MM.1S (cell line): ENCODE measurements at regions not wholly inside any gene's neighbourhood (a gene's known extent, or its start where the extent isn't known, plus 50 kb on each side); places are given as distances from the start of the nearest gene placed in this dataset.

Experiments
- DNase-seq: peaks from one replicate; pipeline ENCODE4 v3.0.0-alpha.2; 2015
- H2AFZ ChIP-seq: fragments of 300-600 bp; sonication (generic); 2 replicates; pipeline ENCODE4 v1.6.0; 2016; ENCODE audit warnings: antibody characterized with exemption, low read length
- H3F3A ChIP-seq: fragments of 300-600 bp; sonication (generic); 2 replicates; pipeline ENCODE4 v1.6.1; 2016; ENCODE audit warnings: mild to moderate bottlenecking, antibody characterized with exemption, low read length, moderate library complexity, mixed read lengths; ENCODE audit not compliant: insufficient read depth
- H3K27ac ChIP-seq: fragments of 300-600 bp; sonication (generic); 2 replicates; pipeline ENCODE4 v1.5.1; 2016; ENCODE audit warnings: mild to moderate bottlenecking, low read length
- H3K27me3 ChIP-seq: fragments of 300-600 bp; sonication (generic); replicated peaks from 2 replicates; pipeline ENCODE4 v1.6.0; 2016; ENCODE audit warnings: low read length; ENCODE audit not compliant: insufficient read depth
- H3K36me3 ChIP-seq: fragments of 300-600 bp; sonication (generic); replicated peaks from 2 replicates; pipeline ENCODE4 v1.6.1; 2016; ENCODE audit warnings: mild to moderate bottlenecking, low read length, mixed read lengths; ENCODE audit not compliant: insufficient read depth
- H3K4me1 ChIP-seq: fragments of 300-600 bp; sonication (generic); 2 replicates; pipeline ENCODE4 v1.6.1; 2016; ENCODE audit warnings: low read length, mixed read lengths
- H3K4me2 ChIP-seq: fragments of 300-600 bp; sonication (generic); 2 replicates; pipeline ENCODE4 v1.6.0; 2016; ENCODE audit warnings: low read depth, low read length
- H3K4me3 ChIP-seq: fragments of 300-600 bp; sonication (generic); 2 replicates; pipeline ENCODE4 v1.5.1; 2016; ENCODE audit warnings: low read length, mixed read lengths
- H3K79me2 ChIP-seq: fragments of 300-600 bp; sonication (generic); 2 replicates; pipeline ENCODE4 v1.6.1; 2016; ENCODE audit warnings: mixed run types, low read length, mixed read lengths
- H3K9ac ChIP-seq: fragments of 300-600 bp; sonication (generic); 2 replicates; pipeline ENCODE4 v1.6.1; 2016; ENCODE audit warnings: low read length, mixed read lengths
- H3K9me2 ChIP-seq: fragments of 300-600 bp; sonication (generic); replicated peaks from 2 replicates; pipeline ENCODE4 v1.6.1; 2016; ENCODE audit warnings: mild to moderate bottlenecking, low read length, mixed read lengths; ENCODE audit not compliant: insufficient read depth
- H3K9me3 ChIP-seq: fragments of 300-600 bp; sonication (generic); replicated peaks from 2 replicates; pipeline ENCODE4 v1.6.1; 2016; ENCODE audit warnings: mild to moderate bottlenecking, low read length, mixed read lengths; ENCODE audit not compliant: insufficient read depth
- H4K20me1 ChIP-seq: fragments of 300-600 bp; sonication (generic); 2 replicates; pipeline ENCODE4 v1.6.1; 2016; ENCODE audit warnings: mild to moderate bottlenecking, low read length, moderate library complexity, mixed read lengths; ENCODE audit not compliant: insufficient read depth
- EZH2 ChIP-seq: fragments of 300-600 bp; sonication (generic); optimal IDR thresholded peaks from 2 replicates; pipeline ENCODE3; 2017; ENCODE audit warnings: low read depth, mild to moderate bottlenecking, antibody characterized with exemption, low read length, mixed read lengths
- EZH2phosphoT487 ChIP-seq: fragments of 300-600 bp; sonication (generic); IDR thresholded peaks from 2 replicates; pipeline ENCODE4 v1.6.1; 2018; ENCODE audit warnings: antibody characterized with exemption, low read length
- TF ChIP-seq, protein P1 (sequence below): fragments of 300-600 bp; sonication (generic); IDR thresholded peaks from 2 replicates; pipeline ENCODE4 v1.5.1; 2016; ENCODE audit warnings: antibody characterized with exemption, low read length, mixed read lengths

DNA sequence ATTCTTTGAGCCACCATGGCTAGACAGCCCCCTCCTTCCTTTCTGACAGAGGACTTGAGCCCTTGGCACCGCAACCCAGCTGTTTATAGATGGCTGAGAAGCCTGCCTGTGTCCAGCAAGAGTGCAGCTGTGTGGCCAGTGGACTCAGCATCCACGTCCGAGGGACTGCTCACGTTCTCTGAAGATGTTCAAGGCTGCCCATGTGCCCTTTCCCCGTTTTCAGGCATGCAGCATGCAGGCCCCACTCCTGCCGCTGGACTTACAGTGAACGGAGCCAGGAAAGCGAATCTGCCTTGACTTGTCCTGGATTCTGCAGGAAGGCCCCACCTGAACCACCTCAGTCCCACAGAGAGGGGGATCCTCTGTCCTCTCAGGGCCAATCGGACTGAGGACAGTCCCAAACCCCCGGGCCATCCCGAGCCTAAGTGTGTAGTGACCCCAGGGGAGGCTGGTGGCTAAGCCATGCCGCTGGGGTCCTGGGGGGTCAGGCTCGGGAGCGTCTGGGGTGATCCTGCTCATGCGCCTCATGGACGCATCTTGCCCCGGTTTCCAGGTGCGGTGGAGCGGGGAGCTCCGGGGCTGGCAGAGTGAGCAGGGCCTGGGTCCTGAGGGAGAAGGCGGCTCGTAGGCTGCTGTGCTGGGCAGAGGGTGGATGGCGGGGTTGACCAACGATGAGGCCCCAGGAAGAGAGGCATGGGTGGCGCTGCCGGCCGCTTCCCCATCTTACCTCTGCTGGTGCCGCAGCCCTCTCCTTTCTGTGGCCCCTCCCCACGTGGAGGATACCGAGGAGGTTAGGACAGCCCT lies 170.7 kb downstream of the CTTN start:
- no peaks in the 10 kb centered on the region for H3K9me2 ChIP-seq
- no peaks in the 10 kb centered on the region for H4K20me1 ChIP-seq
- H3F3A ChIP-seq: no peaks in the 10 kb centered on the region
- no peak overlapping the region for H3K27ac ChIP-seq
- no peaks in the 10 kb centered on the region for H3K4me1 ChIP-seq
- no peak overlapping the region for H3K4me3 ChIP-seq
- DNase-seq: no peak
- H3K9me3 ChIP-seq: no peaks in the 10 kb centered on the region
- H3K9ac ChIP-seq: no peak overlapping the region
- no peaks in the 10 kb centered on the region for H3K79me2 ChIP-seq
- H3K27me3 ChIP-seq: peaks cover 82% of the 10 kb centered on the region
- H2AFZ ChIP-seq: no peak overlapping the region
- no peak overlapping the region for H3K4me2 ChIP-seq
- no peaks in the 10 kb centered on the region for H3K36me3 ChIP-seq
- TF ChIP-seq, protein P1, sequence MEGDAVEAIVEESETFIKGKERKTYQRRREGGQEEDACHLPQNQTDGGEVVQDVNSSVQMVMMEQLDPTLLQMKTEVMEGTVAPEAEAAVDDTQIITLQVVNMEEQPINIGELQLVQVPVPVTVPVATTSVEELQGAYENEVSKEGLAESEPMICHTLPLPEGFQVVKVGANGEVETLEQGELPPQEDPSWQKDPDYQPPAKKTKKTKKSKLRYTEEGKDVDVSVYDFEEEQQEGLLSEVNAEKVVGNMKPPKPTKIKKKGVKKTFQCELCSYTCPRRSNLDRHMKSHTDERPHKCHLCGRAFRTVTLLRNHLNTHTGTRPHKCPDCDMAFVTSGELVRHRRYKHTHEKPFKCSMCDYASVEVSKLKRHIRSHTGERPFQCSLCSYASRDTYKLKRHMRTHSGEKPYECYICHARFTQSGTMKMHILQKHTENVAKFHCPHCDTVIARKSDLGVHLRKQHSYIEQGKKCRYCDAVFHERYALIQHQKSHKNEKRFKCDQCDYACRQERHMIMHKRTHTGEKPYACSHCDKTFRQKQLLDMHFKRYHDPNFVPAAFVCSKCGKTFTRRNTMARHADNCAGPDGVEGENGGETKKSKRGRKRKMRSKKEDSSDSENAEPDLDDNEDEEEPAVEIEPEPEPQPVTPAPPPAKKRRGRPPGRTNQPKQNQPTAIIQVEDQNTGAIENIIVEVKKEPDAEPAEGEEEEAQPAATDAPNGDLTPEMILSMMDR: no peak
- no peak for TF ChIP-seq EZH2
- TF ChIP-seq EZH2phosphoT487: no peak

DNA sequence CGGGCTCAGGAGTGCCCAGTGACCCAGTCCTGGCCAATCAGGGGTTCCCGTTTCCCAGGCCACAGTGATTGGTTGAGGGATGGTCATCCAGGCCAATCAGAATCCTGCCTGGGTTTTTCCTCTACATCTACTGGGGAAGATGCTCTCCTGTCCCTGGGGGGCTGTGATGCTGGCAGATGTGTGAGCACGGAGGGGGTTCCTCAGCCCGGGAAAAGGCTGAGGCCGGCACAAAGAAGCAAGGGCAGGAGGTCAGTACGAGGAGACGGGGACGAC lies 171.2 kb downstream of the CTTN start:
- H3K27ac ChIP-seq: no peak overlapping the region
- DNase-seq: no peak
- no peaks in the 10 kb centered on the region for H3F3A ChIP-seq
- H3K9me3 ChIP-seq: no peaks in the 10 kb centered on the region
- H3K4me3 ChIP-seq: no peak overlapping the region
- no peaks in the 10 kb centered on the region for H3K4me1 ChIP-seq
- no peak overlapping the region for H3K9ac ChIP-seq
- no peaks in the 10 kb centered on the region for H3K9me2 ChIP-seq
- TF ChIP-seq EZH2 (no peak), EZH2phosphoT487 (no peak)
- TF ChIP-seq, protein P1: no peak
- H3K4me2 ChIP-seq: no peak overlapping the region
- H2AFZ ChIP-seq: no peak overlapping the region
- no peaks in the 10 kb centered on the region for H3K79me2 ChIP-seq
- no peaks in the 10 kb centered on the region for H4K20me1 ChIP-seq
- no peaks in the 10 kb centered on the region for H3K36me3 ChIP-seq
- peaks cover 82% of the 10 kb centered on the region for H3K27me3 ChIP-seq

DNA sequence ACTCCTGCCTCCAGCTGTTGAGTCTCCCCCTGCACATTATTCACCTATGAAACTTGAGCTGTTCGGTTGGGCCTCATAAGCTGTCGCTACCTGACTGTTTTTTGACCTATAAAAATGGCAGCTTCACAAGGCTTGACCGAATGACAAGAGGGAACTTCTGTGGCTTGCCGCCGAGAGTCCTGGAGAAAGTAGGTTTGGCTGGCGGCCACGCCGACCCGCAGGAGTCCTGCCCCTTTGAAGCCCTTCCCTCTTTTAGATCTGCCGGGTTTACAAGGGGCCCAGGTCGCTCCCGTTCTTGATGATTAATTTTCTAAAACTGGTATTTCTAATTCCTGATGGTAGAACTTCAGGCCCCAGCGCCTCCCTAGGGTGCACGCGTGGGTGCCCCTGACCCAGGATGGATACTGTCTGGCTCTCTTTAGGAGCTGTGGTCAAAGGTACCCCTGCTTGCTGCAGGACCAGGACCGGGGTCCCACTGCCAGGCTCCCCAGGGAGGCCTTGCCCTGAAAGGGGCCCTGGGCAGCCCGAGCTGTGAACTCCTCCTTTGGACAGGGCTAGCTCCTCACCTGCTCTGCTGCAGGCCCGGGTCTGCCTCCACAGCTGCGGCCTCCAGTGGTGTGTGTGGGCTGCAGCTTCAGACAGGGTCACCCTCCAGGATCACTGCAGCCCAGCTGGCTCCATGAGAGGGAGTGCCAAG lies 171.8 kb downstream of the CTTN start:
- Histone ChIP-seq H3K79me2 (no peaks in the 10 kb centered on the region), H3K9me3 (no peaks in the 10 kb centered on the region), H3K9me2 (no peaks in the 10 kb centered on the region), H4K20me1 (no peaks in the 10 kb centered on the region), H3K4me2 (no peak overlapping the region), H2AFZ (no peak overlapping the region), H3K27ac (no peak overlapping the region), H3K27me3 (peaks cover 81% of the 10 kb centered on the region), H3F3A (no peaks in the 10 kb centered on the region), H3K9ac (no peak overlapping the region), H3K4me1 (no peaks in the 10 kb centered on the region), H3K36me3 (no peaks in the 10 kb centered on the region), H3K4me3 (no peak overlapping the region)
- DNase-seq: no peak
- no peak for TF ChIP-seq EZH2phosphoT487
- TF ChIP-seq EZH2: no peak
- TF ChIP-seq, protein P1: no peak
